ENCODE measurements at regions not wholly inside any gene's neighbourhood (a gene's known extent, or its start where the extent isn't known, plus 50 kb on each side); places are given as distances from the start of the nearest gene placed in this dataset.

DNA sequence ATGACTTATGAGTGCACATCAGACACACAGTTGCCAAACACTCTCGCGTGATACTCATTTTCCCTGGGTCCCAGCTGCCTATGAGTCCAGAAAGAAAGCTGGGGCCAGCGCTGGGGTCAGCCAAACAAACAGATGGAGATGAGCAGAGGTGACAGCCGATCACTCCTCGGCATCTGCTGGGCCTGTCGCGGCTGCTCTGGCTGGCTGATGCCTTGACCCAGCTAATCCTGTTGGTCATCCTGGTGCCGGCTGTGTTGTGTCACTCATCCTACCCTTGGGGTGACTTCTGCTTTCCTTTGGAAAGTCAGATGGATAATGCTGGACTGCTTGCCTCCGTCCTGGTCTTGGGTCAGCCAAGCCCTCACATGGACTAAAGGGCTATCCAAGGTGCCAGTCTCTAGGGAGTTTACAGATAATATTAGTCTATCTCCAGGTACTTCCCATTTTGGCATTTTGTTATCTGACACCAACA is 105.3 kb upstream of the PDZRN3 start:
- intact Hi-C loops (cut with DNase I): no loop called here
- Histone ChIP-seq H3K4me3 (no peak overlapping the region), H3K4me1 (peaks cover 28% of the 10 kb centered on the region), H3K27me3 (no peaks in the 10 kb centered on the region), H3K36me3 (no peaks in the 10 kb centered on the region), H3K27ac (peak overlapping the region; percentile 62), H3K9me3 (no peaks in the 10 kb centered on the region)
- TF ChIP-seq POLR2AphosphoS5 (IDR thresholded peaks at IDR 0.05; ENCODE audit: insufficient read depth in 1 of 2, low read depth in 1 of 2) (peak in 1 of 2 donors; percentile 57), CTCF (IDR thresholded peaks at IDR 0.05) (no peak)
- DNase-seq (ENCODE audit: extremely low spot score in 2 of 2): no peak

DNA sequence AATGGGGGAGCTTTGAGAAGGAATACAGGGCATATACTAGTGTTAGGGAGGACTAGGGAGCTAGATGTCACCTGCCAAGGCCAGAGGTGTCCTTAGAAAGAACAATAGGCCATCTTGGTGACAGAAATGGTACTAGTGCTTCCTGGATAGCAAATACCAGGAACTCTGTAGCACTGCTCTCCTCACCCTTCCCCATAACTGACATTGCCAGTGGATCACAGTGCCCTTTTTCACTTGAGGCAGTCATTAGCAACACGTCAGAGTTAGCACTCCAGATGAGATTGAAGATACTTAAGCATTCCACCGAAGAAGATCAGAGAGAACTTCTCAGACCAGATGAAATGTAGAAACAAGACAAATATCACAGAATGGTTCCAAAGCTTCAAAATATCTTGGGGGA is 103.1 kb upstream of the PDZRN3 start:
- H3K27me3 ChIP-seq: no peaks in the 10 kb centered on the region
- intact Hi-C loops (cut with DNase I): no loop called here
- TF ChIP-seq POLR2AphosphoS5 (IDR thresholded peaks at IDR 0.05; ENCODE audit: insufficient read depth in 1 of 2, low read depth in 1 of 2): no peak
- TF ChIP-seq POLR2A (IDR thresholded peaks at IDR 0.05): no peak
- no peak for TF ChIP-seq CTCF (IDR thresholded peaks at IDR 0.05)
- no peaks in the 10 kb centered on the region for H3K36me3 ChIP-seq
- no peak overlapping the region for H3K4me3 ChIP-seq
- H3K27ac ChIP-seq: peak overlapping the region; percentile 77
- peaks cover 28% of the 10 kb centered on the region for H3K4me1 ChIP-seq
- no peak for DNase-seq (ENCODE audit: extremely low spot score in 2 of 2)
- no peaks in the 10 kb centered on the region for H3K9me3 ChIP-seq

DNA sequence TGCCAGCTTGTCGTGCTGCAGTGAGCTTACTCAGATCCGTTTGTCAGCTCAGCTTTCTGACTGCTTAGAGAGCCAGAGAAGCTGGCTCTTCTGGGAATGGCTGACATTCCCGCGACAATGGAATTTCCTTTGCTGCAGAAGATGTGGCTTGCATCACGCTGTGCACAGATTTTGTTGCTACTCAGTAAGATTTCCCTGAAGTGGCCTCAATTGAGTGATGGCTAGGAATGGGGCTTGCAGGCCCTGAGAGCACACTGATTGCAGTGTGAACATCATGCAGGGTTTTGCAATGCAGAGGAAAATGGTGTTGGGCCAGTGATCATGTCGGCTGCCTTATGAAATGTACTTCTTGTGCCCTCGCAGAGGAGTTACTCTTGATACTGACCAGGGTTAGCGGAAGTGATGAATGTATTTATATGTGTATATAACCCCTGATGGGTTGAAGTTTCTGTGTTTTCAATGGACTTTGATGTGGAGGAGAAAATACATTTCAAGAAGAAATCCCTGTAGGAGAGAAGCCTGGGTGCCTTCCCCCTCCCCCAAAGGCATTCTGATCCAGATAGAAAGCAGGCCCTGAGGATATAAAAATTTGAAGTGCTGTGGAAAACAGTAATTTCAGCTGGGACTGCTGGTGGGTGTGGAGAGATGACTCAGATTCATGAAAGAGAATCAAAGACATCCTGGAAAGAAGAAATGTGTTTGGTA is 102.5 kb upstream of the PDZRN3 start:
- H3K9me3 ChIP-seq: no peaks in the 10 kb centered on the region
- H3K27me3 ChIP-seq: no peaks in the 10 kb centered on the region
- peak in 1 of 2 donors; percentile 94 for DNase-seq (ENCODE audit: extremely low spot score in 2 of 2)
- no peak overlapping the region for H3K4me3 ChIP-seq
- no peak for TF ChIP-seq CTCF (IDR thresholded peaks at IDR 0.05)
- peak in 1 of 2 donors; percentile 15 for TF ChIP-seq POLR2AphosphoS5 (IDR thresholded peaks at IDR 0.05; ENCODE audit: insufficient read depth in 1 of 2, low read depth in 1 of 2)
- H3K4me1 ChIP-seq: peaks cover 28% of the 10 kb centered on the region
- no peaks in the 10 kb centered on the region for H3K36me3 ChIP-seq
- intact Hi-C loops (cut with DNase I): no loop called here
- peak overlapping the region; percentile 77 for H3K27ac ChIP-seq

DNA sequence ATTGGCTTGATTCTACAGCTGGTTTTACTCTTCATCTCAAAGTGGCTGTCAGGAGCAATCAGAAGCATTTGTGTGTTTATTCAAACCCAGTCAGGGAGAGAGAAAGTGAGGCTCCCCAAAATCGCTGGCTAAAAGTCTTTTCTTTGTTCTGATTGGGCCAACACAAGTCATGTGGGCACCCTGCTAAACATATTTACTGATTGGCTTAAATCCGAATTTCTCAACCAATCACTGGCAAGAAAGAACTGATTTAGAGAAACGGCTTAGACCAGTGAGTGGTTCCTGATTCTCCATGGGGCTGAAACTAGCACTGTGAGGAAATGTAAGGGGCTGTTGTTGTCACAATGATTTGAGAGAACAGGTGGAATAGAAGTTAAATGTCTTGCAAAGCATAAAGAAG is 98.9 kb upstream of the PDZRN3 start:
- intact Hi-C loops (cut with DNase I): no loop called here
- no peak overlapping the region for H3K27ac ChIP-seq
- H3K4me3 ChIP-seq: no peak overlapping the region
- TF ChIP-seq POLR2A (IDR thresholded peaks at IDR 0.05) (no peak), CTCF (IDR thresholded peaks at IDR 0.05) (no peak), POLR2AphosphoS5 (IDR thresholded peaks at IDR 0.05; ENCODE audit: insufficient read depth in 1 of 2, low read depth in 1 of 2) (no peak)
- H3K9me3 ChIP-seq: no peaks in the 10 kb centered on the region
- no peak for DNase-seq (ENCODE audit: extremely low spot score in 2 of 2)
- no peaks in the 10 kb centered on the region for H3K36me3 ChIP-seq
- peaks cover 44% of the 10 kb centered on the region for H3K4me1 ChIP-seq
- H3K27me3 ChIP-seq: no peaks in the 10 kb centered on the region

DNA sequence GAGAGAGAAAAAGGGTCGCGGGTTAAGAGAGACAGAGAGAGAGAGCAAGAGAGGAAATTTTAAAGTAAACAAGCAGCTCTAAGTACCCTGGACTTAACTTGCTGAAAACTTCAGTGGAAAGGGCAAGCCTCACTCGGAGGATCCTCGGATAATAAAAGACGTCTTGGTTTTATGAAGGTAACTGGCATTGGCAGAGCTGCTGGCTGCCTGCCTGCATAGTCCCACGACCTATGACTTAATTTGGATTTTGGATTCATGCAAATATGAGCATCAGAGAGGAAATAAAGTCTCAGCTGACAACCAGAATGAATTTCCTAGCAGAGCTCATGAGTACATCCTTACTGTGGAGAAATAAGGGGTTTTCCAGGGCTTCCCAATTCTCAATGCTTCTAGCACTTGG is 95.1 kb upstream of the PDZRN3 start:
- Histone ChIP-seq H3K4me1 (peaks cover 27% of the 10 kb centered on the region), H3K36me3 (no peaks in the 10 kb centered on the region), H3K27me3 (no peaks in the 10 kb centered on the region), H3K4me3 (peak overlapping the region in 1 of 2 donors; percentile 12), H3K9me3 (no peaks in the 10 kb centered on the region), H3K27ac (peak overlapping the region; percentile 64)
- intact Hi-C loops (cut with DNase I): no loop called here
- no peak for DNase-seq (ENCODE audit: extremely low spot score in 2 of 2)
- TF ChIP-seq POLR2AphosphoS5 (IDR thresholded peaks at IDR 0.05; ENCODE audit: insufficient read depth in 1 of 2, low read depth in 1 of 2) (no peak), POLR2A (IDR thresholded peaks at IDR 0.05) (no peak), CTCF (IDR thresholded peaks at IDR 0.05) (no peak)

Measured in vagina (tissue), 2 donors.